Progenitor cell of endocrine pancreas (in vitro differentiated cells): ENCODE measurements at regions not wholly inside any gene's neighbourhood (a gene's known extent, or its start where the extent isn't known, plus 50 kb on each side); places are given as distances from the start of the nearest gene placed in this dataset.

ENCODE experiments used
- DNase-seq: peaks from one replicate; pipeline ENCODE4 v3.0.0; 2021; ENCODE audit warnings: low spot score; ENCODE audit not compliant: unreplicated experiment
- H3K27ac Mint-ChIP-seq: 2 replicates; pipeline ENCODE4 v1.8.0; 2021; ENCODE audit warnings: mild to moderate bottlenecking, moderate library complexity, mixed read lengths
- H3K27me3 Mint-ChIP-seq: 2 replicates; pipeline ENCODE4 v1.8.0; 2021; ENCODE audit warnings: mixed read lengths
- H3K36me3 Mint-ChIP-seq: 2 replicates; pipeline ENCODE4 v1.8.0; 2022; ENCODE audit warnings: mixed read lengths; ENCODE audit not compliant: insufficient read depth
- H3K4me1 Mint-ChIP-seq: 2 replicates; pipeline ENCODE4 v1.8.0; 2021; ENCODE audit warnings: low read depth, mixed read lengths
- H3K4me3 Mint-ChIP-seq: 2 replicates; pipeline ENCODE4 v1.8.0; 2021; ENCODE audit warnings: low read depth, mild to moderate bottlenecking, moderate library complexity, mixed read lengths
- H3K9me3 Mint-ChIP-seq: 2 replicates; pipeline ENCODE4 v1.8.0; 2021; ENCODE audit warnings: low read depth, mixed read lengths
- CTCF ChIP-seq: fragments of 200-600 bp; sonication (generic); IDR thresholded peaks from one replicate; pipeline ENCODE4 v1.5.0; 2021; ENCODE audit warnings: antibody characterized with exemption, mild to moderate bottlenecking; ENCODE audit not compliant: unreplicated experiment

- Mint-ChIP-seq H3K27me3 (no peaks in the 10 kb centered on the region), H3K27ac (no peak overlapping the region), H3K36me3 (no peaks in the 10 kb centered on the region), H3K4me1 (peaks cover 8% of the 10 kb centered on the region), H3K9me3 (no peaks in the 10 kb centered on the region), H3K4me3 (no peak overlapping the region)
- no peak for DNase-seq
- no peak for TF ChIP-seq CTCF
Observed at GRCh38 chr12:91609283-91609682, 426.7 kb upstream of the DCN start.

- Mint-ChIP-seq H3K4me1 (peaks cover 8% of the 10 kb centered on the region), H3K36me3 (no peaks in the 10 kb centered on the region)
Observed at GRCh38 chr12:91608542-91608941, 425.9 kb upstream of the DCN start.

GRCh38 chr12:91606662-91607377, 424.2 kb upstream of the DCN start:
- H3K4me3 Mint-ChIP-seq, result no peak overlapping the region
- no peak overlapping the region for H3K27ac Mint-ChIP-seq
- H3K36me3 Mint-ChIP-seq, result no peaks in the 10 kb centered on the region

More at GRCh38 chr12:91608542-91608941, 425.9 kb upstream of the DCN start:
- DNase-seq, result no peak
- Mint-ChIP-seq H3K4me3 (no peak overlapping the region), H3K9me3 (no peaks in the 10 kb centered on the region), H3K27ac (no peak overlapping the region), H3K27me3 (no peaks in the 10 kb centered on the region)
- TF ChIP-seq CTCF, result no peak

GRCh38 chr12:91604897-91605296, 422.3 kb upstream of the DCN start:
- no peaks in the 10 kb centered on the region for H3K27me3 Mint-ChIP-seq
- no peak overlapping the region for H3K27ac Mint-ChIP-seq
- no peak for DNase-seq
- no peaks in the 10 kb centered on the region for H3K36me3 Mint-ChIP-seq
- no peak overlapping the region for H3K4me3 Mint-ChIP-seq
- H3K4me1 Mint-ChIP-seq, result peaks cover 8% of the 10 kb centered on the region
- H3K9me3 Mint-ChIP-seq, result peaks cover 4% of the 10 kb centered on the region
- TF ChIP-seq CTCF, result no peak

More at GRCh38 chr12:91606662-91607377, 424.2 kb upstream of the DCN start:
- H3K9me3 Mint-ChIP-seq, result no peaks in the 10 kb centered on the region
- no peak for TF ChIP-seq CTCF
- no peak for DNase-seq
- H3K27me3 Mint-ChIP-seq, result no peaks in the 10 kb centered on the region
- H3K4me1 Mint-ChIP-seq, result peaks cover 8% of the 10 kb centered on the region

GRCh38 chr12:91603060-91603459, 420.4 kb upstream of the DCN start:
- DNase-seq, result no peak
- H3K27me3 Mint-ChIP-seq, result no peaks in the 10 kb centered on the region
- TF ChIP-seq CTCF, result no peak
- H3K36me3 Mint-ChIP-seq, result peaks cover 2% of the 10 kb centered on the region
- peaks cover 14% of the 10 kb centered on the region for H3K9me3 Mint-ChIP-seq
- no peak overlapping the region for H3K27ac Mint-ChIP-seq
- no peak overlapping the region for H3K4me3 Mint-ChIP-seq
- peaks cover 3% of the 10 kb centered on the region for H3K4me1 Mint-ChIP-seq
